Endothelial cell of umbilical vein (primary cell): ENCODE measurements at regions not wholly inside any gene's neighbourhood (a gene's known extent, or its start where the extent isn't known, plus 50 kb on each side); places are given as distances from the start of the nearest gene placed in this dataset.

ENCODE experiments used
- BruUV-seq: library from RNA; stranded (reverse); fragments of 400-500 nt; replicated peaks from 2 replicates; lab custom pipeline; 2021; lab: Mats Ljungman, UMichigan
- CTCF ChIA-PET: fragments of 300-600, 350-600 bp; sonication (Branson Sonifier 250); formaldehyde crosslinking; loops from one replicate; lab custom pipeline; 2021; ENCODE audit warnings: antibody characterized with exemption, inconsistent platforms; lab: Charles Lee
- POLR2A ChIA-PET: fragments of 300-600, 350-600 bp; sonication (Branson Sonifier 250); formaldehyde crosslinking; loops from one replicate; lab custom pipeline; 2021; ENCODE audit warnings: antibody characterized with exemption, inconsistent platforms; lab: Charles Lee
- DNase-seq: peaks from one replicate; pipeline ENCODE4 v3.0.0-alpha.2; 2011; ENCODE audit warnings: low read depth, low spot score
- FAIRE-seq: peaks from 2 replicates; lab custom pipeline; 2011; peaks lifted over from hg19 to GRCh38; lab: Jason Lieb, UNC
- H2AFZ ChIP-seq: 2 replicates; pipeline ENCODE4 v1.6.0; 2012; ENCODE audit warnings: low read depth, low read length, control low read depth, inconsistent platforms
- H3K27ac ChIP-seq: 2 replicates; pipeline ENCODE4 v1.5.1; 2011; ENCODE audit warnings: low read depth, mild to moderate bottlenecking, control low read depth, low read length, moderate library complexity; ENCODE audit not compliant: insufficient read depth
- H3K27me3 ChIP-seq, 2 experiments: 2 replicates each; pipeline versions ENCODE4 v1.6.0 to v1.6.1; 2011; ENCODE audit warnings: low read length in 2 of 2, mixed read lengths in 1 of 2; ENCODE audit not compliant: control insufficient read depth in 2 of 2, insufficient read depth in 2 of 2
- H3K36me3 ChIP-seq, 2 experiments: 2 replicates in 1 of 2; 3 replicates in 1 of 2; pipeline ENCODE4 v1.5.1; 2011; ENCODE audit warnings: low read length in 2 of 2, mild to moderate bottlenecking in 1 of 2, moderate library complexity in 1 of 2; ENCODE audit not compliant: control insufficient read depth in 2 of 2, insufficient read depth in 2 of 2; ENCODE audit errors: extremely low read depth in 1 of 2
- H3K4me1 ChIP-seq: 3 replicates; pipeline ENCODE4 v1.5.1; 2011; ENCODE audit warnings: mild to moderate bottlenecking, low read length; ENCODE audit not compliant: control insufficient read depth, insufficient read depth; ENCODE audit errors: extremely low read depth
- H3K4me2 ChIP-seq: 2 replicates; pipeline ENCODE4 v1.6.1; 2011; ENCODE audit warnings: low read length, control low read depth, mixed read lengths; ENCODE audit not compliant: insufficient read depth
- H3K4me3 ChIP-seq, 3 experiments: fragments of 200-600 bp in 1 of 3; sonication (generic), shearing (Covaris generic) in 1 of 3; replicated peaks in 1 of 3; 2 replicates each; pipeline ENCODE4 v1.5.1; 2011 to 2016; ENCODE audit warnings: control low read depth in 3 of 3, low read length in 3 of 3, mild to moderate bottlenecking in 2 of 3, inconsistent platforms in 1 of 3, low read depth in 1 of 3, moderate library complexity in 1 of 3; ENCODE audit not compliant: insufficient read depth in 1 of 3
- H3K79me2 ChIP-seq: 2 replicates; pipeline ENCODE4 v1.6.0; 2012; ENCODE audit warnings: low read length, inconsistent platforms; ENCODE audit not compliant: control insufficient read depth, insufficient read depth
- H3K9ac ChIP-seq: replicated peaks from 2 replicates; pipeline ENCODE3; 2011; ENCODE audit warnings: low read length, control low read depth; ENCODE audit not compliant: insufficient read depth; ENCODE audit errors: extremely low read depth
- H3K9me1 ChIP-seq: replicated peaks from 3 replicates; pipeline ENCODE4 v1.6.0; 2011; ENCODE audit warnings: mild to moderate bottlenecking, low read length; ENCODE audit not compliant: control insufficient read depth, insufficient read depth; ENCODE audit errors: extremely low read depth
- H3K9me3 ChIP-seq: replicated peaks from 2 replicates; pipeline ENCODE4 v1.5.1; 2012; ENCODE audit warnings: low read length, inconsistent platforms; ENCODE audit not compliant: control insufficient read depth, insufficient read depth
- H4K20me1 ChIP-seq: replicated peaks from 2 replicates; pipeline ENCODE3; 2011; ENCODE audit warnings: mild to moderate bottlenecking, low read length; ENCODE audit not compliant: control insufficient read depth, insufficient read depth; ENCODE audit errors: extremely low read depth
- EZH2 ChIP-seq: IDR thresholded peaks from 2 replicates; pipeline ENCODE4 v1.6.1; 2012; ENCODE audit warnings: borderline replicate concordance, low read depth, mild to moderate bottlenecking, moderate library complexity, low read length, inconsistent platforms; ENCODE audit not compliant: severe bottlenecking
- FOS ChIP-seq: IDR thresholded peaks from 2 replicates; pipeline ENCODE4 v1.6.1; 2011; ENCODE audit warnings: mild to moderate bottlenecking, low read length, moderate library complexity, borderline replicate concordance; ENCODE audit not compliant: insufficient read depth
- GATA2 ChIP-seq: IDR thresholded peaks from 2 replicates; pipeline ENCODE4 v1.7.0; 2011; ENCODE audit warnings: low read depth, mild to moderate bottlenecking, moderate library complexity, mixed read lengths, low read length; ENCODE audit not compliant: insufficient read length, insufficient read depth
- JUN ChIP-seq: IDR thresholded peaks from 2 replicates; pipeline ENCODE4 v1.6.1; 2011; ENCODE audit warnings: borderline replicate concordance, low read depth; ENCODE audit not compliant: insufficient read length, insufficient read depth
- MYC ChIP-seq: IDR thresholded peaks from one replicate; pipeline ENCODE4 v1.6.1; 2011; ENCODE audit warnings: mild to moderate bottlenecking, low read depth, low read length
- POLR2A ChIP-seq: IDR thresholded peaks from 2 replicates; pipeline ENCODE4 v1.6.1; 2012; ENCODE audit warnings: low read depth, mild to moderate bottlenecking, control low read depth, low read length
- POLR2AphosphoS5 ChIP-seq: IDR thresholded peaks from 2 replicates; pipeline ENCODE4 v1.6.1; 2012; ENCODE audit warnings: low read depth, mild to moderate bottlenecking, control low read depth, low read length, moderate library complexity; ENCODE audit not compliant: insufficient read depth
- dilution Hi-C: fragments of 300-500 bp; cut with MboI; formaldehyde crosslinking; loops from one replicate; pipeline ENCODE4 v1.15.0; 2019; ENCODE audit warnings: low sequenced_read_pairs; ENCODE audit not compliant: extremely low pct_ligation_motif_present
- intact Hi-C: fragments of 100-400 bp; cut with micrococcal nuclease; formaldehyde crosslinking; loops from one replicate; pipeline ENCODE4 v1.10.0; 2022
- TF ChIP-seq, protein P1 (sequence below): IDR thresholded peaks from 2 replicates; pipeline ENCODE4 v1.6.1; 2011; ENCODE audit not compliant: insufficient read depth, insufficient read length
- TF ChIP-seq, protein P2 (sequence below), 2 donors: IDR thresholded peaks; 1 replicate in 1 of 2; 2 replicates in 1 of 2; pipeline ENCODE4 v1.5.1; 2011; ENCODE audit warnings: low read length in 2 of 2, mild to moderate bottlenecking in 2 of 2, moderate library complexity in 2 of 2, control low read depth in 1 of 2, inconsistent platforms in 1 of 2, low read depth in 1 of 2; ENCODE audit not compliant: insufficient read depth in 1 of 2; ENCODE audit errors: extremely low read depth in 1 of 2

DNA sequence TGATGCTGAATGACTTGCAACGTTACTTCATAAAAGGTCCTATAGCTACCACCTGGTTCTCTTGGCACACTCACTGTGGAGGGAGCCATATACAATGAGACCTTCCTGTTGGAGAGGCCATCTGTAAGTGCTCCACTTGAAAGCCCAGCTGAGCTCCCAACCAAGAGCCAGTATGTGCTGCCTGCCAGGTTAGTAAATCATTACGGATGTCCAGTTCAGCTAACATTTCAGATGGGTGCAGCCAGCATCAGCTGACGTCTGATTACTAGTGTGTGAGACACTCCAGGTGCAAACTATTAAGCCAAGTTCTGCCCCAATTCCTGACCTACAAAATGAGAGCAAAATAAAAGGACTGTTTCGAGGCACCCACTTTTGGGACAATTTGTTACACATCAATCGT lies 274.4 kb upstream of the ROBO2 start:
- no peak overlapping the region for H3K4me2 ChIP-seq
- dilution Hi-C loops = no loop called here
- no peak overlapping the region for H3K4me3 ChIP-seq
- H3K27ac ChIP-seq = no peak overlapping the region
- TF ChIP-seq, protein P1, sequence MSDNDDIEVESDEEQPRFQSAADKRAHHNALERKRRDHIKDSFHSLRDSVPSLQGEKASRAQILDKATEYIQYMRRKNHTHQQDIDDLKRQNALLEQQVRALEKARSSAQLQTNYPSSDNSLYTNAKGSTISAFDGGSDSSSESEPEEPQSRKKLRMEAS = no peak
- no peak for TF ChIP-seq POLR2A
- no peak for TF ChIP-seq FOS
- TF ChIP-seq EZH2 = no peak
- TF ChIP-seq MYC = no peak
- no peak for TF ChIP-seq POLR2AphosphoS5
- TF ChIP-seq, protein P2, sequence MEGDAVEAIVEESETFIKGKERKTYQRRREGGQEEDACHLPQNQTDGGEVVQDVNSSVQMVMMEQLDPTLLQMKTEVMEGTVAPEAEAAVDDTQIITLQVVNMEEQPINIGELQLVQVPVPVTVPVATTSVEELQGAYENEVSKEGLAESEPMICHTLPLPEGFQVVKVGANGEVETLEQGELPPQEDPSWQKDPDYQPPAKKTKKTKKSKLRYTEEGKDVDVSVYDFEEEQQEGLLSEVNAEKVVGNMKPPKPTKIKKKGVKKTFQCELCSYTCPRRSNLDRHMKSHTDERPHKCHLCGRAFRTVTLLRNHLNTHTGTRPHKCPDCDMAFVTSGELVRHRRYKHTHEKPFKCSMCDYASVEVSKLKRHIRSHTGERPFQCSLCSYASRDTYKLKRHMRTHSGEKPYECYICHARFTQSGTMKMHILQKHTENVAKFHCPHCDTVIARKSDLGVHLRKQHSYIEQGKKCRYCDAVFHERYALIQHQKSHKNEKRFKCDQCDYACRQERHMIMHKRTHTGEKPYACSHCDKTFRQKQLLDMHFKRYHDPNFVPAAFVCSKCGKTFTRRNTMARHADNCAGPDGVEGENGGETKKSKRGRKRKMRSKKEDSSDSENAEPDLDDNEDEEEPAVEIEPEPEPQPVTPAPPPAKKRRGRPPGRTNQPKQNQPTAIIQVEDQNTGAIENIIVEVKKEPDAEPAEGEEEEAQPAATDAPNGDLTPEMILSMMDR (IDR thresholded peaks at IDR 0.05; ENCODE audit: extremely low read depth in 1 of 2, insufficient read depth in 1 of 2, low read depth in 1 of 2, low read length in 2 of 2) = no peak
- TF ChIP-seq GATA2 = no peak
- TF ChIP-seq JUN = no peak
- DNase-seq (no peak), FAIRE-seq (no peak)
- no peak overlapping the region for H3K9ac ChIP-seq
- no peaks in the 10 kb centered on the region for H3K27me3 ChIP-seq
- ChIA-PET CTCF (no interaction called here), POLR2A (no interaction called here)
- H4K20me1 ChIP-seq = no peaks in the 10 kb centered on the region
- no peak overlapping the region for H2AFZ ChIP-seq
- no peaks in the 10 kb centered on the region for H3K9me3 ChIP-seq
- no peaks in the 10 kb centered on the region for H3K4me1 ChIP-seq
- no TSS peak for BruUV-seq
- intact Hi-C loops = no loop called here
- no peaks in the 10 kb centered on the region for H3K79me2 ChIP-seq
- no peaks in the 10 kb centered on the region for H3K36me3 ChIP-seq
- H3K9me1 ChIP-seq = no peaks in the 10 kb centered on the region
